ENCODE measurements at regions not wholly inside any gene's neighbourhood (a gene's known extent, or its start where the extent isn't known, plus 50 kb on each side); places are given as distances from the start of the nearest gene placed in this dataset.

DNA sequence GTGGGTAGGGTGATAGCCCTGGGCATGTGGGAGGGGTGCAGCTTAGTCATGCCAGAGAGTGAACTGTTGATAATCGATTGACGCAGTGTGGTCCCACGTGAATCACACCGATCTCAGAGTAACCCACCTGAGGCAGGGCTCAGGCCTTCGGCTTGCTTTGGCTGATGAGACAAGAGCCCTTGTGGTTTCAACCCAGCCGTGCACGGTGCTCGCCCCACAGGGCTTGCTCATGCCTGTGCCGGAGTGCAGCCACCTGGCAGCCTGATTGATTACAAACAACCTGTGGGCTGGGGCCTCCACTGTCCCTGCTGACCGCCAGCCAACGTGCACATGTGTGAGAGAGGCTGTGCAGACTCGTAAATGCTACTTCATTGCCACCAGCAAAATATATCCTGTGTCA is 144.9 kb upstream of the ADARB2 start:
- H3K27ac ChIP-seq = no peak overlapping the region
- peaks cover 7% of the 10 kb centered on the region for H3K27me3 ChIP-seq
- WGBS, 2 donors (ENCODE audit: low coverage in 1 of 2) = 43 to 53% methylated on average over 3 to 5 of the region's 12 CpGs
- no peaks in the 10 kb centered on the region for H3K36me3 ChIP-seq
- peaks cover 0 to 23% (median 0%) of the 10 kb centered on the region in 3 donors for H3K9me3 ChIP-seq
- TF ChIP-seq, protein P1, sequence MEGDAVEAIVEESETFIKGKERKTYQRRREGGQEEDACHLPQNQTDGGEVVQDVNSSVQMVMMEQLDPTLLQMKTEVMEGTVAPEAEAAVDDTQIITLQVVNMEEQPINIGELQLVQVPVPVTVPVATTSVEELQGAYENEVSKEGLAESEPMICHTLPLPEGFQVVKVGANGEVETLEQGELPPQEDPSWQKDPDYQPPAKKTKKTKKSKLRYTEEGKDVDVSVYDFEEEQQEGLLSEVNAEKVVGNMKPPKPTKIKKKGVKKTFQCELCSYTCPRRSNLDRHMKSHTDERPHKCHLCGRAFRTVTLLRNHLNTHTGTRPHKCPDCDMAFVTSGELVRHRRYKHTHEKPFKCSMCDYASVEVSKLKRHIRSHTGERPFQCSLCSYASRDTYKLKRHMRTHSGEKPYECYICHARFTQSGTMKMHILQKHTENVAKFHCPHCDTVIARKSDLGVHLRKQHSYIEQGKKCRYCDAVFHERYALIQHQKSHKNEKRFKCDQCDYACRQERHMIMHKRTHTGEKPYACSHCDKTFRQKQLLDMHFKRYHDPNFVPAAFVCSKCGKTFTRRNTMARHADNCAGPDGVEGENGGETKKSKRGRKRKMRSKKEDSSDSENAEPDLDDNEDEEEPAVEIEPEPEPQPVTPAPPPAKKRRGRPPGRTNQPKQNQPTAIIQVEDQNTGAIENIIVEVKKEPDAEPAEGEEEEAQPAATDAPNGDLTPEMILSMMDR (IDR thresholded peaks at IDR 0.05) = no peak
- TF ChIP-seq EP300 (IDR thresholded peaks at IDR 0.05) = no peak
- TF ChIP-seq POLR2AphosphoS5 (IDR thresholded peaks at IDR 0.05) = no peak
- H3K4me3 ChIP-seq = no peak overlapping the region
- H3K4me1 ChIP-seq = no peaks in the 10 kb centered on the region
- no peak for ATAC-seq

DNA sequence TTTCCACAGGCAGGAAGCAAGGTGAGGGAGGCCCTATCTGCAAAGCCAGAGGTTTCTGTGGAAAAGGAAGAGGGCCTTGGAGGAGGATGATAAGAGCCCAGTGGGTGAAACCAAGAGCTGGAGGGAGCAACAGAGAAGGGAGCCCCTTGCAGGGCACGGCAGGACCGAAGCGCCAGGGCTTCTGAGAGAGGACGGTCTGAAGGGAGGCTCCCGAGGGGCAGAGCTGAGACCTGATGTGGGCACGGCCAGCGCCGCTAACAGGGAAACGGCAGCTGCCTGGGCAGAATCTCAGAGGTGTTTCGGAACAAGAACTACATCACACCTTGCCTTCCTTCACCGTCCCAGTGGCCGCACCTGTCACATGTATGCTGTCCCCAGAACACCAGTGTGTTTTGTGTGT is 144.3 kb upstream of the ADARB2 start:
- WGBS, 2 donors (ENCODE audit: low coverage in 1 of 2) = 93 to 97% methylated on average over 3 to 12 of the region's 12 CpGs

DNA sequence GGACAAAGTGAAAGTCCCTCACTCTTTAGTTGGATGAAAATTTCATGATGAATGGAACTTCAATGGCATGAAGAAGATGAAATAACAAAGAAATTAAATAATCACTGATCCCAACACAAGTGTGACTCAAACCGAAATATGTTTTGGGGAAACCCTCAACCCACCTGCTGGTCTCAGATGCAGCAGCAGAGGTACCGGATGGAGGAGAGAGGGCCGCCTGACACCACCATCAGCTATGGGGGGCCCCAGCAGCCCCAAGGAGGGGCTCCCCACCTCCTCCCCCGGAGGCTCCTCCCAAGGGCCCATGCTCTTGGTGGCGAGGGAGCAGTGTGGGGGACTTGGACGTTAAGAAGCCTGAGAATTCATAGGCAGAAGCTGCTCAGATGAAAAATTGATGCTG is 137.2 kb upstream of the ADARB2 start:
- no peak for ATAC-seq
- Histone ChIP-seq H3K4me3 (no peak overlapping the region), H3K4me1 (no peaks in the 10 kb centered on the region), H3K36me3 (no peaks in the 10 kb centered on the region), H3K27ac (no peak overlapping the region), H3K9me3 (peaks cover 0 to 12% (median 0%) of the 10 kb centered on the region in 3 donors), H3K27me3 (peaks cover 4% of the 10 kb centered on the region)
- TF ChIP-seq EP300 (IDR thresholded peaks at IDR 0.05) (no peak), POLR2AphosphoS5 (IDR thresholded peaks at IDR 0.05) (no peak), POLR2A (IDR thresholded peaks at IDR 0.05) (no peak)
- TF ChIP-seq, protein P1 (IDR thresholded peaks at IDR 0.05) = no peak
- WGBS, 2 donors (ENCODE audit: low coverage in 1 of 2) = 83% methylated on average over 5 of the region's 6 CpGs; no CpG with 5 or more reads in 1 of the 2 donors

More for the DNA sequence above, 144.3 kb upstream of the ADARB2 start:
- H3K4me3 ChIP-seq = no peak overlapping the region
- H3K36me3 ChIP-seq = no peaks in the 10 kb centered on the region
- H3K4me1 ChIP-seq = no peaks in the 10 kb centered on the region
- H3K27ac ChIP-seq = no peak overlapping the region
- TF ChIP-seq POLR2AphosphoS5 (IDR thresholded peaks at IDR 0.05) (no peak), EP300 (IDR thresholded peaks at IDR 0.05) (no peak), POLR2A (IDR thresholded peaks at IDR 0.05) (no peak)
- TF ChIP-seq, protein P1 (IDR thresholded peaks at IDR 0.05) = no peak
- no peak for ATAC-seq
- H3K9me3 ChIP-seq = peaks cover 0 to 17% (median 0%) of the 10 kb centered on the region in 3 donors
- peaks cover 7% of the 10 kb centered on the region for H3K27me3 ChIP-seq

DNA sequence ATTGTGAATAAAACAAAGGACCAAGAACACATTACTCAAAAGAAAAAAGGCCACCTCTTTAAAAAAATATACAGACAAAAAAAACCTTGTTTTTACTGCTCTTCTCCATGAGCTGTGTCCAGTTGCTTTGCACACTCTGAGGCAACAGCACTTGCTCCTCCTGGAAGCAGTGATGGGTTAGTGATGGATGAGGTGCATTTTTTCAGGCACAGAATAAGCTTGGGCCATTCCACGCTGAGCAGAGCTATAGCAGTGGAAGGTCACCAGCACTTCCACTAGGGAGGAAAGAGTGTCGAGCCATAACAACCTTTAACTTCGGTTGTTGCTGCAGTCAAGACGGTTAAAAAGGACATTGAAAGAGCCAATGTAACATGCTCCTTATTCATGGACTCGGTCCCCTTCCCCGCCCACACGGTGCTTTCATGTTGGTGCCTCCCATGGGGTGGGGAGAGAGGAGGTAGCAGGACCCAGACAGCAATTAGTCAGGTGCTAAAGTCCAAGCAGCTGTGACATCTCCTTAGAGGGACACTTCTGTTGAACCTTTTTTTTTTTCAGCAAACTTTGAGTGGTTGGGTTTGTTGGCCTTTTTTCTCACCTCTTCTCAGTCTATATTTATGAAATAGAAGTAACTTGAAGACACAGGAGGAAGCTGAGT is 136.5 kb upstream of the ADARB2 start:
- TF ChIP-seq POLR2A (IDR thresholded peaks at IDR 0.05) (no peak), POLR2AphosphoS5 (IDR thresholded peaks at IDR 0.05) (no peak), EP300 (IDR thresholded peaks at IDR 0.05) (no peak)
- TF ChIP-seq, protein P1 (IDR thresholded peaks at IDR 0.05) = no peak
- peaks cover 4% of the 10 kb centered on the region for H3K27me3 ChIP-seq
- no peak overlapping the region for H3K27ac ChIP-seq
- no peak overlapping the region for H3K4me3 ChIP-seq
- WGBS, 2 donors (ENCODE audit: low coverage in 1 of 2) = 56 to 71% methylated on average over 3 to 7 of the region's 7 CpGs
- peaks cover 0 to 12% (median 0%) of the 10 kb centered on the region in 3 donors for H3K9me3 ChIP-seq
- no peaks in the 10 kb centered on the region for H3K4me1 ChIP-seq
- no peak for ATAC-seq
- no peaks in the 10 kb centered on the region for H3K36me3 ChIP-seq

DNA sequence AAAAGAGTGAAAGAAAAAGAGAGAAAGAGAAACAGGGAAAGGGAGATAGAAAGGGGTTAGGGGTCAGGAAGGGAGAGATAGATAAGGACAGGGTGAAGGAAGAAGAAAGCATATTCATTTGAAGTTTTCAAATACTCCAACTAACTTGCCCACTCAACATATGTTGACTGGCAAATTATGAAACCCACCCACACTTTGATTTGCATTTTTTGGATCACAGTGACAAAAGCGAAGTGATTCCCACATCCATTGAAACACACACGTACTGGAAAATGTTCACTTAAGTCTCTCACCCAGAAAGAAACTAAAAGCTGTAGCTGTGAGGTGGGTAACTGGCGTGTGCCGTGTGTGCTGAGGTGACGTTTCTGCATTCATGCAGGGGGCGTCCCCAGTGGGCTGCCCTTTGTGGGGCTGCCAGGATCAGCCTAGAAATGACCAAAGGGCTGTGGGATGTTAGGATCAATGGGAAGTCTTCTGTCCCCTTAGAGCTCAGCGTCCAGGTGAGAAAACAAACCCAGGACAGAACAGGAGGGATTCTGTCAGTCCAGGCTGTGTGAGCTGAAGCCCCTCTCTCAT is 134.9 kb upstream of the ADARB2 start:
- no peak overlapping the region for H3K4me3 ChIP-seq
- H3K27ac ChIP-seq = no peak overlapping the region
- 60 to 70% methylated on average over 1 to 6 of the region's 7 CpGs for WGBS, 2 donors (ENCODE audit: low coverage in 1 of 2)
- TF ChIP-seq EP300 (IDR thresholded peaks at IDR 0.05) (no peak), POLR2A (IDR thresholded peaks at IDR 0.05) (no peak), POLR2AphosphoS5 (IDR thresholded peaks at IDR 0.05) (no peak)
- TF ChIP-seq, protein P1 (IDR thresholded peaks at IDR 0.05) = no peak
- H3K27me3 ChIP-seq = peaks cover 4% of the 10 kb centered on the region
- H3K36me3 ChIP-seq = no peaks in the 10 kb centered on the region
- peaks cover 0 to 12% (median 0%) of the 10 kb centered on the region in 3 donors for H3K9me3 ChIP-seq
- no peak for ATAC-seq
- no peaks in the 10 kb centered on the region for H3K4me1 ChIP-seq
